ENCODE measurements at regions not wholly inside any gene's neighbourhood (a gene's known extent, or its start where the extent isn't known, plus 50 kb on each side); places are given as distances from the start of the nearest gene placed in this dataset.

- Histone ChIP-seq H3K4me1 (no peaks in the 10 kb centered on the region), H3K27me3 (no peaks in the 10 kb centered on the region), H3K4me3 (ENCODE audit: low read depth, low read length) (no peak overlapping the region), H3K9me3 (no peaks in the 10 kb centered on the region), H3K36me3 (no peaks in the 10 kb centered on the region)
- no peak for DNase-seq
- TF ChIP-seq CTCF (IDR thresholded peaks at IDR 0.05; ENCODE audit: low read depth, low read length): no peak
Measured at GRCh38 chr16:73248316-73248715, 200.4 kb upstream of the ZFHX3 start.

- no peak for DNase-seq
- Histone ChIP-seq H3K4me3 (ENCODE audit: low read depth, low read length) (no peak overlapping the region), H3K36me3 (no peaks in the 10 kb centered on the region), H3K9me3 (no peaks in the 10 kb centered on the region), H3K4me1 (no peaks in the 10 kb centered on the region), H3K27me3 (no peaks in the 10 kb centered on the region)
- no peak for TF ChIP-seq CTCF (IDR thresholded peaks at IDR 0.05; ENCODE audit: low read depth, low read length)
Measured at GRCh38 chr16:73240920-73241319, 193.0 kb upstream of the ZFHX3 start.

- Histone ChIP-seq H3K4me1 (0 out of 2 replicates have a peak, but pooled peaks cover 4% of the 10 kb centered on the region), H3K36me3 (no peaks in the 10 kb centered on the region), H3K9me3 (no peaks in the 10 kb centered on the region), H3K27me3 (no peaks in the 10 kb centered on the region), H3K4me3 (ENCODE audit: low read depth, low read length) (no peak overlapping the region)
- no peak for TF ChIP-seq CTCF (IDR thresholded peaks at IDR 0.05; ENCODE audit: low read depth, low read length)
- no peak for DNase-seq
Measured at GRCh38 chr16:73237601-73238000, 189.7 kb upstream of the ZFHX3 start.

GRCh38 chr16:73234496-73234895, 186.6 kb upstream of the ZFHX3 start:
- DNase-seq: no peak
- no peak for TF ChIP-seq CTCF (IDR thresholded peaks at IDR 0.05; ENCODE audit: low read depth, low read length)
- H3K27me3 ChIP-seq: no peaks in the 10 kb centered on the region
- no peaks in the 10 kb centered on the region for H3K36me3 ChIP-seq
- H3K4me1 ChIP-seq: peaks cover 16% of the 10 kb centered on the region
- H3K9me3 ChIP-seq: no peaks in the 10 kb centered on the region
- H3K4me3 ChIP-seq (ENCODE audit: low read depth, low read length): no peak overlapping the region

- DNase-seq: no peak
- Histone ChIP-seq H3K4me1 (peaks cover 18% of the 10 kb centered on the region), H3K4me3 (ENCODE audit: low read depth, low read length) (no peak overlapping the region; the same call in 1 of the 2 replicates), H3K9me3 (no peaks in the 10 kb centered on the region), H3K27me3 (no peaks in the 10 kb centered on the region), H3K36me3 (no peaks in the 10 kb centered on the region)
- no peak for TF ChIP-seq CTCF (IDR thresholded peaks at IDR 0.05; ENCODE audit: low read depth, low read length)
Measured at GRCh38 chr16:73233846-73234424, 186.0 kb upstream of the ZFHX3 start.

GRCh38 chr16:73233329-73233765, 185.4 kb upstream of the ZFHX3 start:
- Histone ChIP-seq H3K4me1 (peaks cover 24% of the 10 kb centered on the region), H3K36me3 (no peaks in the 10 kb centered on the region), H3K27me3 (no peaks in the 10 kb centered on the region), H3K9me3 (no peaks in the 10 kb centered on the region), H3K4me3 (ENCODE audit: low read depth, low read length) (peak overlapping the region; percentile 87)
- DNase-seq: no peak
- TF ChIP-seq CTCF (IDR thresholded peaks at IDR 0.05; ENCODE audit: low read depth, low read length): no peak
